ENCODE measurements at regions not wholly inside any gene's neighbourhood (a gene's known extent, or its start where the extent isn't known, plus 50 kb on each side); places are given as distances from the start of the nearest gene placed in this dataset.

DNA sequence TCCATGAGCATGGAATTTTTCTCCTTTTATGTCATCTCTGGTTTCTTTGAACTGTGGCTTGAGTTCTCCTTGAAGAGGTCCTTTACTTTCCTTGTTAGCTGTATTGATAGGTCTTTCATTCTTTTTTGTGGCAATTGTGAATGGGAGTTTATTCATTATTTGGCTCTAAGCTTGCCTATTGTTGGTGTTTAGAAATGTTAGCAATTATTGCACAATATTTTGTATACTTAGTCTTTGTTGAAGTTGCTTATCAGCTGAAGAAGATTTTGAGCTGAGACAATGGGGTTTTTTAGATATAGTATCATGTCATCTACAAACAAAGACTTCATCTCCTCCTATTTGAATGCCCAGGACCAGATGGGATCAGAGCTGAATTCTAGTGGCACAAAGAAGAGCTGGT, 1143.8 kb downstream of the XPNPEP1 start:
- Histone ChIP-seq H2AFZ (ENCODE audit: low read length) (no peak overlapping the region), H3K79me2 (ENCODE audit: control insufficient read depth, insufficient read depth, low read length) (no peaks in the 10 kb centered on the region), H3K4me1 (ENCODE audit: control insufficient read depth, extremely low read depth, insufficient read depth, low read length) (no peaks in the 10 kb centered on the region), H3K9me3 (ENCODE audit: control insufficient read depth, insufficient read depth, low read depth, low read length) (no peaks in the 10 kb centered on the region), H3K27me3 (ENCODE audit: control insufficient read depth, insufficient read depth, low read length) (no peaks in the 10 kb centered on the region), H4K20me1 (ENCODE audit: control insufficient read depth, extremely low read depth, insufficient read depth, low read length) (no peaks in the 10 kb centered on the region), H3K4me3 (replicated peaks in 1 of 4; ENCODE audit: control extremely low read depth in 1 of 4, insufficient read depth in 1 of 4, low read depth in 3 of 4, low read length in 4 of 4) (no peak overlapping the region), H3K4me2 (ENCODE audit: extremely low read depth, insufficient read depth, low read length) (no peak overlapping the region), H3K27ac (ENCODE audit: insufficient read depth, low read length) (no peak overlapping the region), H3K36me3 (ENCODE audit: control insufficient read depth, insufficient read depth, low read length) (no peaks in the 10 kb centered on the region), H3K9ac (ENCODE audit: insufficient read depth, low read length) (no peak overlapping the region)
- DNase-seq (ENCODE audit: low read depth in 2 of 2), result no peak
- TF ChIP-seq EZH2 (IDR thresholded peaks at IDR 0.05; ENCODE audit: low read length, missing control alignments), result no peak
- TF ChIP-seq, protein P1, sequence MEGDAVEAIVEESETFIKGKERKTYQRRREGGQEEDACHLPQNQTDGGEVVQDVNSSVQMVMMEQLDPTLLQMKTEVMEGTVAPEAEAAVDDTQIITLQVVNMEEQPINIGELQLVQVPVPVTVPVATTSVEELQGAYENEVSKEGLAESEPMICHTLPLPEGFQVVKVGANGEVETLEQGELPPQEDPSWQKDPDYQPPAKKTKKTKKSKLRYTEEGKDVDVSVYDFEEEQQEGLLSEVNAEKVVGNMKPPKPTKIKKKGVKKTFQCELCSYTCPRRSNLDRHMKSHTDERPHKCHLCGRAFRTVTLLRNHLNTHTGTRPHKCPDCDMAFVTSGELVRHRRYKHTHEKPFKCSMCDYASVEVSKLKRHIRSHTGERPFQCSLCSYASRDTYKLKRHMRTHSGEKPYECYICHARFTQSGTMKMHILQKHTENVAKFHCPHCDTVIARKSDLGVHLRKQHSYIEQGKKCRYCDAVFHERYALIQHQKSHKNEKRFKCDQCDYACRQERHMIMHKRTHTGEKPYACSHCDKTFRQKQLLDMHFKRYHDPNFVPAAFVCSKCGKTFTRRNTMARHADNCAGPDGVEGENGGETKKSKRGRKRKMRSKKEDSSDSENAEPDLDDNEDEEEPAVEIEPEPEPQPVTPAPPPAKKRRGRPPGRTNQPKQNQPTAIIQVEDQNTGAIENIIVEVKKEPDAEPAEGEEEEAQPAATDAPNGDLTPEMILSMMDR (conservative IDR thresholded peaks at IDR 0.05 in 1 of 2, IDR thresholded peaks at IDR 0.05 in 1 of 2; ENCODE audit: low read depth in 1 of 2, low read length in 2 of 2), result no peak

GRCh38 chr10:108775911-108776475, 1147.3 kb downstream of the XPNPEP1 start:
- DNase-seq (ENCODE audit: low read depth in 2 of 2), result no peak
- no peaks in the 10 kb centered on the region for H4K20me1 ChIP-seq (ENCODE audit: control insufficient read depth, extremely low read depth, insufficient read depth, low read length)
- H3K9me3 ChIP-seq (ENCODE audit: control insufficient read depth, insufficient read depth, low read depth, low read length), result no peaks in the 10 kb centered on the region
- H3K27me3 ChIP-seq (ENCODE audit: control insufficient read depth, insufficient read depth, low read length), result no peaks in the 10 kb centered on the region
- no peak for TF ChIP-seq EZH2 (IDR thresholded peaks at IDR 0.05; ENCODE audit: low read length, missing control alignments)
- TF ChIP-seq, protein P1 (conservative IDR thresholded peaks at IDR 0.05 in 1 of 2, IDR thresholded peaks at IDR 0.05 in 1 of 2; ENCODE audit: low read depth in 1 of 2, low read length in 2 of 2), result no peak
- H3K4me3 ChIP-seq (replicated peaks in 1 of 4; ENCODE audit: control extremely low read depth in 1 of 4, insufficient read depth in 1 of 4, low read depth in 3 of 4, low read length in 4 of 4), result no peak overlapping the region
- no peak overlapping the region for H3K4me2 ChIP-seq (ENCODE audit: extremely low read depth, insufficient read depth, low read length)
- H3K27ac ChIP-seq (ENCODE audit: insufficient read depth, low read length), result no peak overlapping the region
- H3K36me3 ChIP-seq (ENCODE audit: control insufficient read depth, insufficient read depth, low read length), result no peaks in the 10 kb centered on the region
- H2AFZ ChIP-seq (ENCODE audit: low read length), result no peak overlapping the region
- no peaks in the 10 kb centered on the region for H3K4me1 ChIP-seq (ENCODE audit: control insufficient read depth, extremely low read depth, insufficient read depth, low read length)
- H3K79me2 ChIP-seq (ENCODE audit: control insufficient read depth, insufficient read depth, low read length), result no peaks in the 10 kb centered on the region
- no peak overlapping the region for H3K9ac ChIP-seq (ENCODE audit: insufficient read depth, low read length)

DNA sequence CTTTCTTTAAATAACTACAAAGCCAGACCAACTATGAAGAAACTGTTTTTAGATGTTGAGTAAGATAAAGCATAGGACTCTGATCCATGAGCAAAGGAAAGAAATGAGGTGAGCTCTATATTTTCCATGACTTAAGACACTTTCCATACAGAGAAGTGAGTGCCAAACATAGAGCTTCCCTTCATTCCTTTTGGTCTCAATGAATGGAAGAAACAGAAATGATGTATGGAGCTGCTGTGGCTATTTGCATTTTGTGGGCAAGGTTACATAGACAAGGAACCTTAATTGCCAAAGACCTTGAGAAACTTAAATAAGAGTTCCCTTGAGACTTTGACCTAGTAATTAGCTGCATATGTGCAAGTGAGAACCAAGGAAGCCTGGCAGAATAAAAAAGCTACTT, 1152.2 kb downstream of the XPNPEP1 start:
- TF ChIP-seq, protein P1 (conservative IDR thresholded peaks at IDR 0.05 in 1 of 2, IDR thresholded peaks at IDR 0.05 in 1 of 2; ENCODE audit: low read depth in 1 of 2, low read length in 2 of 2), result no peak
- Histone ChIP-seq H3K4me1 (ENCODE audit: control insufficient read depth, extremely low read depth, insufficient read depth, low read length) (no peaks in the 10 kb centered on the region), H3K9ac (ENCODE audit: insufficient read depth, low read length) (no peak overlapping the region), H3K27me3 (ENCODE audit: control insufficient read depth, insufficient read depth, low read length) (no peaks in the 10 kb centered on the region), H3K79me2 (ENCODE audit: control insufficient read depth, insufficient read depth, low read length) (no peaks in the 10 kb centered on the region), H4K20me1 (ENCODE audit: control insufficient read depth, extremely low read depth, insufficient read depth, low read length) (no peaks in the 10 kb centered on the region), H3K4me2 (ENCODE audit: extremely low read depth, insufficient read depth, low read length) (no peak overlapping the region), H3K9me3 (ENCODE audit: control insufficient read depth, insufficient read depth, low read depth, low read length) (no peaks in the 10 kb centered on the region), H2AFZ (ENCODE audit: low read length) (no peak overlapping the region), H3K36me3 (ENCODE audit: control insufficient read depth, insufficient read depth, low read length) (no peaks in the 10 kb centered on the region), H3K27ac (ENCODE audit: insufficient read depth, low read length) (no peak overlapping the region), H3K4me3 (replicated peaks in 1 of 4; ENCODE audit: control extremely low read depth in 1 of 4, insufficient read depth in 1 of 4, low read depth in 3 of 4, low read length in 4 of 4) (no peak overlapping the region)
- DNase-seq (ENCODE audit: low read depth in 2 of 2), result peak in 1 of 2 donors; percentile 29

Measured in fibroblast of lung (primary cell).